Upper lobe of left lung (tissue), 4 donors: ENCODE measurements at regions not wholly inside any gene's neighbourhood (a gene's known extent, or its start where the extent isn't known, plus 50 kb on each side); places are given as distances from the start of the nearest gene placed in this dataset.

Source experiments
- CTCF ChIP-seq, 6 experiments: fragments of 450-650 bp in 4 of 6; fragments of 200-600 bp in 2 of 6; sonication (generic) in 2 of 6; IDR thresholded peaks; one replicate each; pipeline ENCODE4 v1.5.1; 2016 to 2019; ENCODE audit warnings: antibody characterized with exemption in 6 of 6
- EP300 ChIP-seq, 4 donors: sonication (generic); formaldehyde crosslinking; IDR thresholded peaks; one replicate each; pipeline ENCODE4 v1.5.1; 2017; ENCODE audit warnings: antibody characterized with exemption in 4 of 4, control low read depth in 2 of 4
- POLR2A ChIP-seq, 4 donors: fragments of 450-650 bp; IDR thresholded peaks; one replicate each; pipeline ENCODE4 v1.5.1; 2016 to 2017; ENCODE audit warnings: antibody characterized with exemption in 4 of 4, mild to moderate bottlenecking in 2 of 4
- POLR2AphosphoS5 ChIP-seq, 2 donors: sonication (generic); formaldehyde crosslinking; IDR thresholded peaks; one replicate each; pipeline ENCODE4 v1.5.1; 2017; ENCODE audit warnings: antibody characterized with exemption in 2 of 2

GRCh38 chr6:134535831-134536230 lies 217.9 kb upstream of the SGK1 start:
- no peak for TF ChIP-seq CTCF (IDR thresholded peaks at IDR 0.05)
- TF ChIP-seq POLR2AphosphoS5 (IDR thresholded peaks at IDR 0.05), result no peak
- no peak for TF ChIP-seq POLR2A (IDR thresholded peaks at IDR 0.05)
- TF ChIP-seq EP300 (IDR thresholded peaks at IDR 0.05), result no peak
